GM12865 (cell line): ENCODE measurements at regions not wholly inside any gene's neighbourhood (a gene's known extent, or its start where the extent isn't known, plus 50 kb on each side); places are given as distances from the start of the nearest gene placed in this dataset.

Experiments
- DNase-seq: peaks from one replicate; pipeline ENCODE4 v3.0.0; 2010; ENCODE audit warnings: low read depth
- H3K4me3 ChIP-seq: 2 replicates; pipeline ENCODE4 v1.5.1; 2011; ENCODE audit warnings: mild to moderate bottlenecking, low read depth, low read length, control low read depth
- TF ChIP-seq, protein P1 (sequence below): IDR thresholded peaks from 2 replicates; pipeline ENCODE4 v1.5.1; 2011; ENCODE audit warnings: low read length, control low read depth, low read depth, inconsistent platforms; ENCODE audit not compliant: insufficient read depth; ENCODE audit errors: missing control alignments

- TF ChIP-seq, protein P1, sequence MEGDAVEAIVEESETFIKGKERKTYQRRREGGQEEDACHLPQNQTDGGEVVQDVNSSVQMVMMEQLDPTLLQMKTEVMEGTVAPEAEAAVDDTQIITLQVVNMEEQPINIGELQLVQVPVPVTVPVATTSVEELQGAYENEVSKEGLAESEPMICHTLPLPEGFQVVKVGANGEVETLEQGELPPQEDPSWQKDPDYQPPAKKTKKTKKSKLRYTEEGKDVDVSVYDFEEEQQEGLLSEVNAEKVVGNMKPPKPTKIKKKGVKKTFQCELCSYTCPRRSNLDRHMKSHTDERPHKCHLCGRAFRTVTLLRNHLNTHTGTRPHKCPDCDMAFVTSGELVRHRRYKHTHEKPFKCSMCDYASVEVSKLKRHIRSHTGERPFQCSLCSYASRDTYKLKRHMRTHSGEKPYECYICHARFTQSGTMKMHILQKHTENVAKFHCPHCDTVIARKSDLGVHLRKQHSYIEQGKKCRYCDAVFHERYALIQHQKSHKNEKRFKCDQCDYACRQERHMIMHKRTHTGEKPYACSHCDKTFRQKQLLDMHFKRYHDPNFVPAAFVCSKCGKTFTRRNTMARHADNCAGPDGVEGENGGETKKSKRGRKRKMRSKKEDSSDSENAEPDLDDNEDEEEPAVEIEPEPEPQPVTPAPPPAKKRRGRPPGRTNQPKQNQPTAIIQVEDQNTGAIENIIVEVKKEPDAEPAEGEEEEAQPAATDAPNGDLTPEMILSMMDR = no peak
- no peak for DNase-seq
- H3K4me3 ChIP-seq = no peak overlapping the region
Measured at GRCh38 chr10:10315989-10316388, 701.7 kb upstream of the CELF2 start.

DNA sequence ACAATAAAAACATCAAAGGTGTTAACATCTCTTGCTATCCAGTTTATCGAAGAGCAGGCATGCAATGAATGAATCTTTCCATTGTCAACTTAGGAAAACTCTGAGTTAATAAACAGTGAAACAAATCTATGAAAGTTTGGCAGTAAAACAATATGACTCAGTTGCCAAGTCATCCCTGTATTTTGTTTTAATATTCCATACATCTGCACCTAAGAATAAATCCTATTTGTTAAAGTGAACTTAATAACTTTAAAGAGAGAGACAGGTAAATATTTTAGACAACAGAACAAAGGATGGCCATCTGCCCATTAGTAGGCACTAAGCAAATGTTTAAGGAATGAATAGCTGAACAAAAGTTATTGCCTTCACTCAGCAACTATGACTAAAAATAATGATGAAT, 700.5 kb upstream of the CELF2 start:
- DNase-seq = no peak
- H3K4me3 ChIP-seq = no peak overlapping the region
- TF ChIP-seq, protein P1 = no peak

DNA sequence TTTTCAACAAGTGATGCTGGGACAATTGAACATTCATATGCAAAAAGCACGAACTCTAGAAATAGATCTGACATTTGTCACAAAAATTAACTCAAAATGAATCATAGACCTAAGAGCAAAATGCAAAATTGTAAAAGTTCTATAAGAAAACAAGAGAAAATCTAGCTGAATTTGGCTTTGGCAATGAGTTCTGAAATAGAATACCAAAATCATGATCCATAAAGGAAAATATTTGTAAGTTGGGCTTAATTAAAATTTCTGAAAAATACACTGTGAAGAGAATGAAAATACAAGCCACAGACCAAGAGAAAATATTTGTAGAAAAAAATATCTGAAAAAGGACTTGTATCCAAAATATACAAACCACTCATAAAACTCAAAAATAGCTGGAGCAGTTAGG, 698.8 kb upstream of the CELF2 start:
- no peak overlapping the region for H3K4me3 ChIP-seq
- TF ChIP-seq, protein P1 = no peak
- no peak for DNase-seq

- no peak overlapping the region for H3K4me3 ChIP-seq
- TF ChIP-seq, protein P1 = no peak
- DNase-seq = no peak
Measured at GRCh38 chr10:10320956-10321355, 696.7 kb upstream of the CELF2 start.

GRCh38 chr10:10326116-10326515, 691.6 kb upstream of the CELF2 start:
- DNase-seq = no peak
- TF ChIP-seq, protein P1 = no peak
- H3K4me3 ChIP-seq = no peak overlapping the region

DNA sequence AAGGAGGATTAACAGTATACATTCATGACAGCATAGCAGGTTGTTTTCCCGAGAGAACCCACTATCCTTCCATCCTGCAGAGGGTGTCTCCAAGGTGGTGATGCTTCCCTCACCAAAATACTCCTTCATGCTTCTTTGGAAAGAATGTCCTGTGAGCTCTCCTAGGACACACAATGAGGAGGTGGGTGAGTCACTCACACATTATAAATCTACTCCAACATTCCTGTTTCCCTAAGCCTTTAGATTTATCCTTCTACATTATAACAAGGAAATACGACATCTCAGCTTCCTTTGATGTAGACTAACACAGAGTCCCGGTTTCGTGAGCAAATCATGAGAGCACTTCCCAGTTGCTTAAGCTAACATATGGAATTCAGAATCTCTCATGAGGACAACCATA, 689.7 kb upstream of the CELF2 start:
- TF ChIP-seq, protein P1 = no peak
- H3K4me3 ChIP-seq = no peak overlapping the region
- DNase-seq = no peak

DNA sequence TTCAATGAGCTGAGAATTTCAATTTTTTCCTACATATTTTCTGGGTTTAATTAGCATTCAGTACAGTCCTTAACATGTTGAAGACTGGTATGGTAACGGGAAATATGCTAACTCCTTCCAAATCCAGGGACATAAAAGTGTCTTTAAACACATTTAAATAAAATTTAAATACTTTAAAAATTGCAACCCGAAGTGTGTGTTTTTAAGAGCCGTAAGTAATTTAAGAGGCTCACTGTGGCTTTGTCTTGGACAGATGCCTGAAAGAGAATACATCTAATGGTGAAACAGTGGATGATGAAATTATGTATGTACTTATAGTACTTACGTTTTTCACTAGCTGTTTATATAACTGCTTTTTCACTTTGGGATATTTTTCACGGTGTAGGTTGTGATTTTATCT, 687.3 kb upstream of the CELF2 start:
- DNase-seq = no peak
- TF ChIP-seq, protein P1 = no peak
- no peak overlapping the region for H3K4me3 ChIP-seq
